ENCODE measurements at regions not wholly inside any gene's neighbourhood (a gene's known extent, or its start where the extent isn't known, plus 50 kb on each side); places are given as distances from the start of the nearest gene placed in this dataset.

- Histone ChIP-seq H3K9ac (ENCODE audit: low read length in 3 of 3) (no peak overlapping the region), H3K27me3 (ENCODE audit: control insufficient read depth, insufficient read depth, low read length) (no peaks in the 10 kb centered on the region), H3K36me3 (ENCODE audit: control insufficient read depth in 2 of 3, insufficient read depth in 3 of 3, low read length in 3 of 3) (no peaks in the 10 kb centered on the region), H3K4me3 (ENCODE audit: low read length in 3 of 3) (no peak overlapping the region), H3K4me1 (ENCODE audit: control insufficient read depth in 2 of 3, insufficient read depth in 2 of 3, low read depth in 1 of 3, low read length in 3 of 3) (no peaks in the 10 kb centered on the region), H3K27ac (ENCODE audit: low read depth in 2 of 2, low read length in 2 of 2) (no peak overlapping the region), H3K9me3 (ENCODE audit: control insufficient read depth in 2 of 3, insufficient read depth in 1 of 3, low read length in 3 of 3) (no peaks in the 10 kb centered on the region)
- no peak for TF ChIP-seq CTCF (IDR thresholded peaks at IDR 0.05; ENCODE audit: borderline replicate concordance, extremely low read depth, insufficient read depth)
- intact Hi-C loops (cut with DNase I): no loop called here
- no peak for DNase-seq
- no peak for FAIRE-seq
Observed at GRCh38 chr4:128450326-128451120, 162.9 kb upstream of the PGRMC2 start.

DNA sequence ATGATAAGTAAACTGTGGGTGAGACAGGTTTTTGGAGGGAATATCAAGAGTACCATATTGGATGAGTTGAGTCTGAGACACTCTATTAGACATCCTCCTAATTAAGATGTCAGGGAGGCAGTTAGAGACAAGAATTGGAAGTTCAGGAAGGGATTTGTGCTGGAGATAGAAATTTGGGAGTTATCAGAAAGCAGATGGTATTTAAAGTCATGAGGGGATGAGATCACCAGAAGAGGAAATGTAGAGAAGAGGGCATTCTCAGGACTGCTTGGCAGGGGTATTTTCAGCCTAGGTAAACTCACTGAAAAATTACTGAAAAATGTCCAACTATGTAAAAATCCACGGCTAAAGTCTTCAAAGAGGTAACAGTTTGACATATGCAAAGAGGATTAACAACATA, 161.6 kb upstream of the PGRMC2 start:
- intact Hi-C loops (cut with DNase I): no loop called here
- no peak for TF ChIP-seq CTCF (IDR thresholded peaks at IDR 0.05; ENCODE audit: borderline replicate concordance, extremely low read depth, insufficient read depth)

DNA sequence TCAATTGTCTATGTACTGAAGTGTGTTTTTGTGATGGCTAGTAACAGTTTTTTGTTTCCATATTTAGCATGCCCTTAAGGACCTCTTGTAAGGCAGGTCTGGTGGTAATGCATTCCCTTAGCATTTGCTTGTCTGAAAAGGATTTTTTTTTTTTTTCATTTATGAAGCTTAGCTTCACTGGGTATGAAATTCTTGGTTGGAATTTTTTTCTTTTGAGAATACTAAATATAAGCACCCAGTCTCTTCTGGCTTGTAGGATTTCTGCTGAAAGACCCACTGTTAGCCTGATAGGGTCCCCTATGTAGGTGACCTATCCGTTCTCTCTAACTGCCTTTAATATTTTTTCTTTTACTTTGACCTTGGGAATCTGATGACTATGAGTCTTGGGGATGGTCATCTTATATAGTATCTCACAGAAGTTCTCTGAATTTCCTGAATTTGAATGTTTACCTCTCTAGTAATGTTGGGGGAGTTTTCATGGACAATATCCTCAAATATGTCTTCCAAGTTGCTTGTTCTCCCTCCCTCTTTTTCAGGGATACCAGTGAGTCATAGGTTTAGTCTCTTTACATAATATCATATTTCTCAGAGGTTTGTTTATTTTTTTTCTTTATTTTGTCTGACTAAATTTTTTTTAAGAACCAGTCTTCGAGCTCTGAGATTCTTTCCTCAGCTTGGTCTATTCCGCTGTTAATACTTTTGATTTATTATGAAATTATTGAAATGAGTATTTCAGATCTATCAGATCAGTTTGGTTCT, 157.1 kb upstream of the PGRMC2 start:
- Histone ChIP-seq H3K27me3 (ENCODE audit: control insufficient read depth, insufficient read depth, low read length) (no peaks in the 10 kb centered on the region), H3K4me3 (ENCODE audit: low read length in 3 of 3) (no peak overlapping the region), H3K9me3 (ENCODE audit: control insufficient read depth in 2 of 3, insufficient read depth in 1 of 3, low read length in 3 of 3) (peaks cover 0 to 13% (median 1%) of the 10 kb centered on the region in 3 donors), H3K27ac (ENCODE audit: low read depth in 2 of 2, low read length in 2 of 2) (no peak overlapping the region), H3K36me3 (ENCODE audit: control insufficient read depth in 2 of 3, insufficient read depth in 3 of 3, low read length in 3 of 3) (no peaks in the 10 kb centered on the region), H3K4me1 (ENCODE audit: control insufficient read depth in 2 of 3, insufficient read depth in 2 of 3, low read depth in 1 of 3, low read length in 3 of 3) (no peaks in the 10 kb centered on the region), H3K9ac (ENCODE audit: low read length in 3 of 3) (no peak overlapping the region)
- no peak for TF ChIP-seq CTCF (IDR thresholded peaks at IDR 0.05; ENCODE audit: borderline replicate concordance, extremely low read depth, insufficient read depth)
- no peak for FAIRE-seq
- no peak for DNase-seq
- intact Hi-C loops (cut with DNase I): no loop called here

More for the DNA sequence above, 161.6 kb upstream of the PGRMC2 start:
- Histone ChIP-seq H3K27ac (ENCODE audit: low read depth in 2 of 2, low read length in 2 of 2) (no peak overlapping the region), H3K9ac (ENCODE audit: low read length in 3 of 3) (no peak overlapping the region), H3K4me3 (ENCODE audit: low read length in 3 of 3) (no peak overlapping the region), H3K36me3 (ENCODE audit: control insufficient read depth in 2 of 3, insufficient read depth in 3 of 3, low read length in 3 of 3) (no peaks in the 10 kb centered on the region), H3K9me3 (ENCODE audit: control insufficient read depth in 2 of 3, insufficient read depth in 1 of 3, low read length in 3 of 3) (peaks cover 0 to 5% (median 0%) of the 10 kb centered on the region in 3 donors), H3K27me3 (ENCODE audit: control insufficient read depth, insufficient read depth, low read length) (no peaks in the 10 kb centered on the region), H3K4me1 (ENCODE audit: control insufficient read depth in 2 of 3, insufficient read depth in 2 of 3, low read depth in 1 of 3, low read length in 3 of 3) (no peaks in the 10 kb centered on the region)
- FAIRE-seq (no peak), DNase-seq (no peak)
